SIG-M5 (cell line): ENCODE measurements at regions not wholly inside any gene's neighbourhood (a gene's known extent, or its start where the extent isn't known, plus 50 kb on each side); places are given as distances from the start of the nearest gene placed in this dataset.

ENCODE experiments used
- DNase-seq: peaks from one replicate; lab custom pipeline; 2025; lab: John Stamatoyannopoulos, UW

- no peak for DNase-seq
Observed at GRCh38 chr6:43847741-43848630, 78.0 kb downstream of the VEGFA start.

GRCh38 chr6:43846556-43846955 lies 76.5 kb downstream of the VEGFA start:
- DNase-seq: no peak

DNA sequence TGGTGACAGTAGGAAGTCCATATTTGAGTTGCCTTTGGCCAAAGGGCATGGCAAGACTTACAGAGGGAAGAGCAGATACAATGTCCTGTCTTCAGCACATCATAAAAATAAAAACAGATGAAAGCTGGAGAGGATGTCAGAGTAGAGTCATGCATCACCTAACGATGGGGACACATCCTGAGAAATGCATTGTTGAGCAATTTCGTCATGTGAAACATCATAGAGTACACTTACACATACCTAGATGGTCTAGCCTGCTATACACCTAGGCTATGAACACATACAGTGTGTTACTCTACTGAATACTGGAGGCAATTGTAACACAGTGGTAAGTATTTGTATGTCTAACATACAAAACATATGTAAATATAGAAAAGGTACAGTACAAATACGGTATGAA lies 75.6 kb downstream of the VEGFA start:
- no peak for DNase-seq

DNA sequence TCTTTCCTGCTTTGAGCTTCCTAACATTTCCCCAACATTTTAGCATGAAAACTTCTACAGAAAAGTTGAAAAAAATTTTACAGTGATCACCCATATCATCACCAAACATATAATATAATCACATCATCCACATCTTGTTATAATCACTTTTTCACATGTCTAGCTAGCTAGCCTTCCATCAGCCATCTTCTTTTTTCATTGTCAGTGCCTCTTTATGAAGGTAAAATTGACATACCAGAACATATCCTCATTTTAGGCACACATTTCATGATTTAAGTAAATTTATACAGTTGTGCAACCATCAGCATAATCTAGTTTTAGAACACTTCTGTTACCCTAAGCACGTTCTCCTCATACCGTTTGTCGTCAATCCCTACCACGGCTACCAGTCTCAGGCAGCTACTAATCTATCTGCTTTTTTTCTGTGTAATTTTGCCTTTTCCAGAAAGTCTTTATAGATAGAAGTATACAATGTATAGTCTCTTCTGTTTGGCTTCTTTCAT lies 73.7 kb downstream of the VEGFA start:
- DNase-seq: no peak

- DNase-seq: no peak
Observed at GRCh38 chr6:43843097-43843645, 73.2 kb downstream of the VEGFA start.

GRCh38 chr6:43842231-43842794 lies 72.3 kb downstream of the VEGFA start:
- DNase-seq: no peak

DNA sequence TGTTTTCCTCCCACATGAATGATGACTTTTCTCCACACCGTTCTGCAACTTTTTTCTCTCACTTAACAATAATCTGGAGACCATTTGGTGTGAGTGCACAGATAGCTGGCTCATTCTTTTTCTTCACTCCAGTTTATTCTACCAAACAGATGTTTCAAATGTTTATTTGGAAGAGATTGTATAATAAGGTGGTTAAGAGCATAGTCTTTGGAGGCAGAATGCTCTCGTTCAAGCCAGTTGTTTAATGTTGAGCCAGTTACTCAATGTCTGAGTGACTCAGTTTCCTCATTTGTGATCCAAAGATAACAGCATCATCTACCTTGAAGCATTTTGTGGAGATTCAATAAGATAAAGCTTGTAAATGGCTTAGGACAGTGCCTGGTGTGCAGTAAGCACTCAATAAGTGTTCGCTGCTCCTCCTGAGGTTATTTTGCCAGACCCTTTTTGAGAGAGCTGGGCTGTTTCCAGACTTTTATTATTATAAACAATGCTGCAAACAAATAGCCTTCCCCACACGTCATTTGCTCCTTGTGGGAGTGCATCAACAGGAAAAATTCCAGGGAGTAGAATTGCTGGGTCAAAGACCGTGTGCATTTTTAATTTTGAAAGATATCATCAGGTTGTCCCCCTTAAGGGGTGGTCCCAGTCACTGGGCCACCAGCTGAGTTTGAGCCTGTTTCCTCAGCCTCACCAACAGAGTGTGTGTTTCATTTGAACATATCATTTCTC lies 70.6 kb downstream of the VEGFA start:
- no peak for DNase-seq

- DNase-seq: no peak
Observed at GRCh38 chr6:43838276-43839036, 68.4 kb downstream of the VEGFA start.

DNA sequence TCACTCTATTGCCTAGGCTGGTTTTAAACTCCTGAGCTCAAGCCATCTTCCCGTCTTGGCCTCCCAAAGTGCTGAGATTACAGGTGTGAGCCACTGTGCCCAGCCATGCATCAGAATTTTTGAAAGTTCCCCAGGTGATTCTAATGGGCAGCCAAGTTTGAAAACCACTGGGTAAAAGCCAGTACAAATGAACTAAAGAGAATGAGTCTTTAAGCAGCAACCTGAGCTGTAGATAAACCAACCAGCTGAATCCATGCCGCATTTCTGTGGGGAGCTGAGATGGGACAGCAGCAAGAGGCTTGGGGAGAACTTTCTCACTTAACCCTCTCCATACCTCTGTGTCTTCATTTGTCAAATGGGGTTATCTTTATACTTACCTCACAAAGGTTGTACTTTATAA lies 67.5 kb downstream of the VEGFA start:
- no peak for DNase-seq

DNA sequence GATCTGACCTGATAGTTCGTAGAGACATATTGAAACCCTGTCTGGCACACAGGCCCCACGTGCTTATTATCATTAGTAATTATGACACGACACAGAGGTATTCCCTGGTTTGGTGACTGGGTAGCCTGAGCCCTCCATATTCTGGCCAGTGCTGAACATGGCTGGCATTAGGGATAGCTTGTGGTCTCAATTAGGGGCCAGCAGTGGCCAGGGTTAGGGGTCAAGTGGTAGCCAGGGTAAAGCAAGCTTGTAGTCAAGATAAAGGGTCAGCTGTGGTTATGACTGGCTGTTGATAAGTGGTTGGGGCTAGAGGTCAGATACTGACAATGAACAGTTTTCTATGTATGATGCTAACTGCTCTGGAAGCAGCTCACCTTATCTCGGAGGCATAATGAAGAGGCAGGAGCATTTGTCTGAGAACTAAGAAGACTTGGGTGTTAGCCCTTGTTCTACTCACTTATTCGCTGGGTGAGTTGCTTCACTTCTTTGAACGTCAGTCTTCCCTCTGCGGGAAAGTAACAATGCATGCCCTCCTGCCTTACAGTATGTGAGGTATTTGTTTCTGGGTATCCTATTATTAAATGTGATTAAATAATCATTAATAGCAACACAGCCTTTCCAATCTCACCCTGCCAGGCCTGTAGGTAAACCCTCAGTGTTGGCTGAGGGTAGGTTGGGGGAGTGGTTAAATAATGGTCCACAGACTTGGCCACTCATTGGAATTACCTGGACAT lies 66.7 kb downstream of the VEGFA start:
- no peak for DNase-seq
